ENCODE measurements at regions not wholly inside any gene's neighbourhood (a gene's known extent, or its start where the extent isn't known, plus 50 kb on each side); places are given as distances from the start of the nearest gene placed in this dataset.
"Not testable (repeated sequence)": the region's sequence is repeated elsewhere in the genome, so short reads cannot be mapped to it uniquely, and the experiment has no call there.

- H3K79me1 ChIP-seq (ENCODE audit: low read length); H3K4ac ChIP-seq (ENCODE audit: low read depth, low read length); H4K12ac ChIP-seq (ENCODE audit: low read depth, low read length); H3K79me2 ChIP-seq (ENCODE audit: control insufficient read depth, insufficient read depth, low read length, poor library complexity); H3K27ac ChIP-seq (ENCODE audit: low read depth, low read length); H2AK5ac ChIP-seq (ENCODE audit: low read length); H4K91ac ChIP-seq (ENCODE audit: low read depth, low read length); H2BK12ac ChIP-seq (ENCODE audit: low read length); H3K23ac ChIP-seq (ENCODE audit: low read length); H4K8ac ChIP-seq (ENCODE audit: low read depth, low read length); H3K4me3 ChIP-seq (ENCODE audit: low read depth, low read length); H2BK5ac ChIP-seq (ENCODE audit: low read depth, low read length, poor library complexity); H3K36me3 ChIP-seq (ENCODE audit: control insufficient read depth in 1 of 2, insufficient read depth in 2 of 2, low read length in 2 of 2); H3K9ac ChIP-seq (ENCODE audit: low read length); H2AFZ ChIP-seq (ENCODE audit: insufficient read depth, low read length, poor library complexity); H3K27me3 ChIP-seq (ENCODE audit: insufficient read depth, low read length); H3K9me3 ChIP-seq (ENCODE audit: insufficient read depth, low read depth, low read length); DNase-seq; H3K4me1 ChIP-seq (ENCODE audit: control insufficient read depth in 1 of 2, insufficient read depth in 2 of 2, low read length in 2 of 2); H3K18ac ChIP-seq (ENCODE audit: low read length); H3K4me2 ChIP-seq (ENCODE audit: low read length); H2BK120ac ChIP-seq (ENCODE audit: insufficient read depth, low read length, poor library complexity); H3K14ac ChIP-seq (ENCODE audit: low read length): not testable (repeated sequence)
- no CpG with 5 or more reads among the region's 6 CpGs for WGBS (ENCODE audit: extremely low coverage, insufficient coverage, insufficient read length)
Observed at GRCh38 chr3:147059500-147059899, 346.8 kb downstream of the ZIC4 start.

GRCh38 chr3:147049821-147050220, 356.5 kb downstream of the ZIC4 start:
- WGBS (ENCODE audit: extremely low coverage, insufficient coverage, insufficient read length) = no CpG with 5 or more reads among the region's 9 CpGs
- H3K79me2 ChIP-seq (ENCODE audit: control insufficient read depth, insufficient read depth, low read length, poor library complexity) = no peaks in the 10 kb centered on the region

GRCh38 chr3:147049305-147049704, 357.0 kb downstream of the ZIC4 start:
- H3K9ac ChIP-seq (ENCODE audit: low read length) = no peak overlapping the region
- no peak overlapping the region for H3K18ac ChIP-seq (ENCODE audit: low read length)
- H2BK5ac ChIP-seq (ENCODE audit: low read depth, low read length, poor library complexity) = no peak overlapping the region
- H3K79me2 ChIP-seq (ENCODE audit: control insufficient read depth, insufficient read depth, low read length, poor library complexity) = no peaks in the 10 kb centered on the region
- H3K27me3 ChIP-seq (ENCODE audit: insufficient read depth, low read length) = no peaks in the 10 kb centered on the region
- no peak overlapping the region for H3K4ac ChIP-seq (ENCODE audit: low read depth, low read length)
- no peaks in the 10 kb centered on the region for H3K4me1 ChIP-seq (ENCODE audit: control insufficient read depth in 1 of 2, insufficient read depth in 2 of 2, low read length in 2 of 2)
- no peak overlapping the region for H3K4me3 ChIP-seq (ENCODE audit: low read depth, low read length)
- no peak overlapping the region for H3K14ac ChIP-seq (ENCODE audit: low read length)
- no CpG with 5 or more reads among the region's 3 CpGs for WGBS (ENCODE audit: extremely low coverage, insufficient coverage, insufficient read length)
- no peak overlapping the region for H2BK120ac ChIP-seq (ENCODE audit: insufficient read depth, low read length, poor library complexity)
- no peak overlapping the region for H2AK5ac ChIP-seq (ENCODE audit: low read length)
- no peaks in the 10 kb centered on the region for H3K79me1 ChIP-seq (ENCODE audit: low read length)
- H3K27ac ChIP-seq (ENCODE audit: low read depth, low read length) = no peak overlapping the region
- H3K4me2 ChIP-seq (ENCODE audit: low read length) = no peak overlapping the region
- H4K12ac ChIP-seq (ENCODE audit: low read depth, low read length) = no peak overlapping the region
- no peak overlapping the region for H3K23ac ChIP-seq (ENCODE audit: low read length)
- DNase-seq = no peak
- H4K91ac ChIP-seq (ENCODE audit: low read depth, low read length) = no peak overlapping the region
- H3K36me3 ChIP-seq (ENCODE audit: control insufficient read depth in 1 of 2, insufficient read depth in 2 of 2, low read length in 2 of 2) = no peaks in the 10 kb centered on the region
- no peak overlapping the region for H2BK12ac ChIP-seq (ENCODE audit: low read length)
- no peak overlapping the region for H4K8ac ChIP-seq (ENCODE audit: low read depth, low read length)
- H2AFZ ChIP-seq (ENCODE audit: insufficient read depth, low read length, poor library complexity) = no peak overlapping the region
- no peaks in the 10 kb centered on the region for H3K9me3 ChIP-seq (ENCODE audit: insufficient read depth, low read depth, low read length)

More at GRCh38 chr3:147049821-147050220, 356.5 kb downstream of the ZIC4 start:
- Histone ChIP-seq H3K36me3 (ENCODE audit: control insufficient read depth in 1 of 2, insufficient read depth in 2 of 2, low read length in 2 of 2) (no peaks in the 10 kb centered on the region), H3K27ac (ENCODE audit: low read depth, low read length) (no peak overlapping the region), H3K4me2 (ENCODE audit: low read length) (no peak overlapping the region), H4K12ac (ENCODE audit: low read depth, low read length) (no peak overlapping the region), H3K23ac (ENCODE audit: low read length) (no peak overlapping the region), H4K8ac (ENCODE audit: low read depth, low read length) (no peak overlapping the region), H2BK12ac (ENCODE audit: low read length) (no peak overlapping the region), H3K9ac (ENCODE audit: low read length) (no peak overlapping the region), H3K4ac (ENCODE audit: low read depth, low read length) (no peak overlapping the region), H3K18ac (ENCODE audit: low read length) (no peak overlapping the region), H3K79me1 (ENCODE audit: low read length) (no peaks in the 10 kb centered on the region), H3K9me3 (ENCODE audit: insufficient read depth, low read depth, low read length) (no peaks in the 10 kb centered on the region), H3K4me3 (ENCODE audit: low read depth, low read length) (no peak overlapping the region), H3K14ac (ENCODE audit: low read length) (no peak overlapping the region), H4K91ac (ENCODE audit: low read depth, low read length) (no peak overlapping the region), H2BK120ac (ENCODE audit: insufficient read depth, low read length, poor library complexity) (no peak overlapping the region), H2AFZ (ENCODE audit: insufficient read depth, low read length, poor library complexity) (no peak overlapping the region), H3K27me3 (ENCODE audit: insufficient read depth, low read length) (no peaks in the 10 kb centered on the region), H3K4me1 (ENCODE audit: control insufficient read depth in 1 of 2, insufficient read depth in 2 of 2, low read length in 2 of 2) (no peaks in the 10 kb centered on the region), H2AK5ac (ENCODE audit: low read length) (no peak overlapping the region), H2BK5ac (ENCODE audit: low read depth, low read length, poor library complexity) (no peak overlapping the region)
- no peak for DNase-seq

- Histone ChIP-seq H3K36me3 (ENCODE audit: control insufficient read depth in 1 of 2, insufficient read depth in 2 of 2, low read length in 2 of 2) (no peaks in the 10 kb centered on the region), H4K12ac (ENCODE audit: low read depth, low read length) (no peak overlapping the region), H3K23ac (ENCODE audit: low read length) (no peak overlapping the region), H3K4ac (ENCODE audit: low read depth, low read length) (no peak overlapping the region), H2BK5ac (ENCODE audit: low read depth, low read length, poor library complexity) (no peak overlapping the region), H3K4me3 (ENCODE audit: low read depth, low read length) (no peak overlapping the region), H3K9ac (ENCODE audit: low read length) (no peak overlapping the region), H3K4me2 (ENCODE audit: low read length) (no peak overlapping the region), H3K79me1 (ENCODE audit: low read length) (no peaks in the 10 kb centered on the region), H3K79me2 (ENCODE audit: control insufficient read depth, insufficient read depth, low read length, poor library complexity) (no peaks in the 10 kb centered on the region), H2BK12ac (ENCODE audit: low read length) (no peak overlapping the region), H4K91ac (ENCODE audit: low read depth, low read length) (no peak overlapping the region), H3K14ac (ENCODE audit: low read length) (no peak overlapping the region), H3K9me3 (ENCODE audit: insufficient read depth, low read depth, low read length) (no peaks in the 10 kb centered on the region), H2AFZ (ENCODE audit: insufficient read depth, low read length, poor library complexity) (no peak overlapping the region), H3K18ac (ENCODE audit: low read length) (no peak overlapping the region), H3K27me3 (ENCODE audit: insufficient read depth, low read length) (no peaks in the 10 kb centered on the region), H4K8ac (ENCODE audit: low read depth, low read length) (no peak overlapping the region), H3K4me1 (ENCODE audit: control insufficient read depth in 1 of 2, insufficient read depth in 2 of 2, low read length in 2 of 2) (no peaks in the 10 kb centered on the region), H2BK120ac (ENCODE audit: insufficient read depth, low read length, poor library complexity) (no peak overlapping the region), H2AK5ac (ENCODE audit: low read length) (no peak overlapping the region), H3K27ac (ENCODE audit: low read depth, low read length) (no peak overlapping the region)
- no peak for DNase-seq
- WGBS (ENCODE audit: extremely low coverage, insufficient coverage, insufficient read length) = no CpG with 5 or more reads among the region's 1 CpG
Observed at GRCh38 chr3:147046916-147047315, 359.4 kb downstream of the ZIC4 start.
